Natural killer cell (primary cell): ENCODE measurements at regions not wholly inside any gene's neighbourhood (a gene's known extent, or its start where the extent isn't known, plus 50 kb on each side); places are given as distances from the start of the nearest gene placed in this dataset.

ENCODE experiments used
- ATAC-seq, 3 donors: fragments of 150-1000 bp in 2 of 3; fragments of 200-7000 bp in 1 of 3; cut with Tn5 transposase; 1 replicate in 1 of 3; 2 replicates in 2 of 3; pipeline ENCODE4 v1.10.0; 2021; ENCODE audit warnings: mild to moderate bottlenecking in 2 of 3, moderate library complexity in 2 of 3
- DNase-seq, 2 donors: peaks; one replicate each; pipeline versions ENCODE4 v3.0.0 to v3.0.0-alpha.2; 2013 to 2021; ENCODE audit warnings: mixed read lengths in 1 of 2
- H3K27ac ChIP-seq: one replicate; pipeline ENCODE4 v1.5.1; 2013; ENCODE audit warnings: mild to moderate bottlenecking, low read length
- H3K27me3 ChIP-seq: one replicate; pipeline ENCODE4 v1.6.1; 2013; ENCODE audit warnings: low read length; ENCODE audit not compliant: control insufficient read depth, insufficient read depth
- H3K36me3 ChIP-seq: one replicate; pipeline ENCODE4 v1.6.1; 2013; ENCODE audit warnings: low read length; ENCODE audit not compliant: control insufficient read depth, insufficient read depth
- H3K4me1 ChIP-seq: one replicate; pipeline ENCODE4 v1.6.1; 2013; ENCODE audit warnings: low read length; ENCODE audit not compliant: control insufficient read depth, insufficient read depth
- H3K4me3 ChIP-seq: one replicate; pipeline ENCODE4 v1.5.1; 2013; ENCODE audit warnings: low read length
- H3K9me3 ChIP-seq: one replicate; pipeline ENCODE4 v1.6.1; 2013; ENCODE audit warnings: low read length; ENCODE audit not compliant: control insufficient read depth, insufficient read depth
- H3K27ac Mint-ChIP-seq, 2 donors: one replicate each; pipeline ENCODE4 v1.8.0; 2022; ENCODE audit warnings: mild to moderate bottlenecking in 2 of 2, mixed read lengths in 2 of 2, moderate library complexity in 1 of 2
- H3K27me3 Mint-ChIP-seq, 2 donors: one replicate each; pipeline ENCODE4 v1.8.0; 2022; ENCODE audit warnings: low read depth in 2 of 2, mixed read lengths in 2 of 2
- H3K36me3 Mint-ChIP-seq: one replicate; pipeline ENCODE4 v1.8.0; 2022; ENCODE audit warnings: mixed read lengths
- H3K4me1 Mint-ChIP-seq, 2 donors: one replicate each; pipeline ENCODE4 v1.8.0; 2022; ENCODE audit warnings: mixed read lengths in 2 of 2
- H3K4me3 Mint-ChIP-seq: one replicate; pipeline ENCODE4 v1.8.0; 2022; ENCODE audit warnings: mild to moderate bottlenecking, moderate library complexity, mixed read lengths
- H3K9me3 Mint-ChIP-seq, 2 donors: one replicate each; pipeline ENCODE4 v1.8.0; 2022; ENCODE audit warnings: mixed read lengths in 2 of 2
- CTCF ChIP-seq: fragments of 200-600 bp; IDR thresholded peaks from one replicate; pipeline ENCODE4 v1.8.0; 2022; ENCODE audit warnings: antibody characterized with exemption
- WGBS: methylation state at CpG from one replicate; pipeline ENCODE4 v1.1.7; 2013; ENCODE audit warnings: missing lambda C conversion rate; ENCODE audit not compliant: insufficient coverage; 5-methylcytosine and 5-hydroxymethylcytosine counted together
- intact Hi-C: fragments of 100-400 bp; cut with micrococcal nuclease; formaldehyde crosslinking; loops from one replicate; pipeline ENCODE4 v1.14.2; 2022

GRCh38 chr2:7722212-7722910 lies 805.1 kb downstream of the RNF144A start:
- Histone ChIP-seq H3K9me3 (no peaks in the 10 kb centered on the region), H3K4me3 (no peak overlapping the region), H3K36me3 (no peaks in the 10 kb centered on the region), H3K27ac (no peak overlapping the region), H3K27me3 (no peaks in the 10 kb centered on the region), H3K4me1 (peaks cover 32% of the 10 kb centered on the region)
- Mint-ChIP-seq H3K27me3 (peaks cover 0 to 3% of the 10 kb centered on the region in 2 donors), H3K36me3 (no peaks in the 10 kb centered on the region), H3K4me1 (peaks cover 44 to 48% of the 10 kb centered on the region in 2 donors), H3K27ac (no peak overlapping the region), H3K4me3 (no peak overlapping the region), H3K9me3 (no peaks in the 10 kb centered on the region)
- intact Hi-C loops, result loop anchor here (10.0 kb wide), 1 partner anchor 622 kb away; no protein-coding TSS in a partner anchor
- WGBS, result 71% methylated on average over 12 of the region's 13 CpGs
- ATAC-seq (no peak), DNase-seq (peak in 1 of 2 donors; percentile 28)
- TF ChIP-seq CTCF, result no peak

- H3K9me3 ChIP-seq, result no peaks in the 10 kb centered on the region
- intact Hi-C loops, result loop anchor here (2.0 to 10.0 kb wide), 2 partner anchors 20 to 620 kb away; no protein-coding TSS in a partner anchor
- H3K9me3 Mint-ChIP-seq, result no peaks in the 10 kb centered on the region
- peak overlapping the region; percentile 41 for H3K27ac ChIP-seq
- ATAC-seq (no peak), DNase-seq (no peak)
- peak overlapping the region; percentile 79 to 81 for H3K27ac Mint-ChIP-seq
- H3K27me3 Mint-ChIP-seq, result no peaks in the 10 kb centered on the region
- H3K4me3 Mint-ChIP-seq, result peak overlapping the region; percentile 79
- H3K4me3 ChIP-seq, result no peak overlapping the region
- H3K4me1 Mint-ChIP-seq, result peaks cover 56 to 60% of the 10 kb centered on the region in 2 donors
- no peaks in the 10 kb centered on the region for H3K36me3 Mint-ChIP-seq
- H3K4me1 ChIP-seq, result peaks cover 45% of the 10 kb centered on the region
- TF ChIP-seq CTCF, result no peak
- WGBS, result 86% methylated on average over 5 of the region's 5 CpGs
- H3K27me3 ChIP-seq, result no peaks in the 10 kb centered on the region
- no peaks in the 10 kb centered on the region for H3K36me3 ChIP-seq
These were observed 807.1 kb downstream of the RNF144A start for GRCh38 chr2:7724336-7724735.

- no peaks in the 10 kb centered on the region for H3K27me3 Mint-ChIP-seq
These were observed 808.1 kb downstream of the RNF144A start for GRCh38 chr2:7725171-7725849.

More at GRCh38 chr2:7725171-7725849, 808.1 kb downstream of the RNF144A start:
- 28% methylated on average over 8 of the region's 9 CpGs for WGBS
- Histone ChIP-seq H3K36me3 (no peaks in the 10 kb centered on the region), H3K27me3 (no peaks in the 10 kb centered on the region), H3K27ac (peak overlapping the region; percentile 41), H3K4me3 (peak overlapping the region; percentile 37), H3K9me3 (no peaks in the 10 kb centered on the region), H3K4me1 (peaks cover 50% of the 10 kb centered on the region)
- DNase-seq, result peak; percentile 20 to 82
- H3K9me3 Mint-ChIP-seq, result no peaks in the 10 kb centered on the region
- no peak for TF ChIP-seq CTCF
- peak overlapping the region; percentile 79 for H3K4me3 Mint-ChIP-seq
- no peaks in the 10 kb centered on the region for H3K36me3 Mint-ChIP-seq
- H3K27ac Mint-ChIP-seq, result peak overlapping the region; percentile 79 to 81
- intact Hi-C loops, result loop anchor here (1.0 to 10.0 kb wide), 4 partner anchors 19 to 619 kb away; no protein-coding TSS in a partner anchor
- ATAC-seq, result peak; percentile 89 to 94 (median 90)
- H3K4me1 Mint-ChIP-seq, result peaks cover 57 to 63% of the 10 kb centered on the region in 2 donors
